ENCODE measurements at regions not wholly inside any gene's neighbourhood (a gene's known extent, or its start where the extent isn't known, plus 50 kb on each side); places are given as distances from the start of the nearest gene placed in this dataset.

GRCh38 chr10:131677671-131678070, 223.1 kb upstream of the PPP2R2D start:
- no peak overlapping the region for H3K4me3 ChIP-seq
- no peak for TF ChIP-seq CTCF (IDR thresholded peaks at IDR 0.05)
- no peak for DNase-seq (ENCODE audit: low spot score)
- no peak overlapping the region for H3K27ac ChIP-seq

GRCh38 chr10:131678171-131678570, 222.6 kb upstream of the PPP2R2D start:
- TF ChIP-seq CTCF (IDR thresholded peaks at IDR 0.05), result no peak
- Histone ChIP-seq H3K4me3 (no peak overlapping the region), H3K27ac (no peak overlapping the region)
- DNase-seq (ENCODE audit: low spot score), result no peak

GRCh38 chr10:131678613-131679012, 222.2 kb upstream of the PPP2R2D start:
- TF ChIP-seq CTCF (IDR thresholded peaks at IDR 0.05), result no peak
- Histone ChIP-seq H3K27ac (no peak overlapping the region), H3K4me3 (no peak overlapping the region)
- no peak for DNase-seq (ENCODE audit: low spot score)

GRCh38 chr10:131679926-131680325, 220.9 kb upstream of the PPP2R2D start:
- TF ChIP-seq CTCF (IDR thresholded peaks at IDR 0.05), result no peak
- H3K4me3 ChIP-seq, result no peak overlapping the region
- no peak for DNase-seq (ENCODE audit: low spot score)
- H3K27ac ChIP-seq, result no peak overlapping the region

- Histone ChIP-seq H3K4me3 (no peak overlapping the region), H3K27ac (no peak overlapping the region)
- no peak for TF ChIP-seq CTCF (IDR thresholded peaks at IDR 0.05)
- no peak for DNase-seq (ENCODE audit: low spot score)
These were observed 219.7 kb upstream of the PPP2R2D start for GRCh38 chr10:131681122-131681521.

GRCh38 chr10:131681656-131682055, 219.2 kb upstream of the PPP2R2D start:
- no peak for TF ChIP-seq CTCF (IDR thresholded peaks at IDR 0.05)
- H3K4me3 ChIP-seq, result no peak overlapping the region

GRCh38 chr10:131682271-131682962, 218.4 kb upstream of the PPP2R2D start:
- Histone ChIP-seq H3K27ac (no peak overlapping the region), H3K4me3 (no peak overlapping the region)
- no peak for TF ChIP-seq CTCF (IDR thresholded peaks at IDR 0.05)
- DNase-seq (ENCODE audit: low spot score), result no peak

More at GRCh38 chr10:131681656-131682055, 219.2 kb upstream of the PPP2R2D start:
- no peak for DNase-seq (ENCODE audit: low spot score)
- no peak overlapping the region for H3K27ac ChIP-seq
